ENCODE measurements at regions not wholly inside any gene's neighbourhood (a gene's known extent, or its start where the extent isn't known, plus 50 kb on each side); places are given as distances from the start of the nearest gene placed in this dataset.

DNA sequence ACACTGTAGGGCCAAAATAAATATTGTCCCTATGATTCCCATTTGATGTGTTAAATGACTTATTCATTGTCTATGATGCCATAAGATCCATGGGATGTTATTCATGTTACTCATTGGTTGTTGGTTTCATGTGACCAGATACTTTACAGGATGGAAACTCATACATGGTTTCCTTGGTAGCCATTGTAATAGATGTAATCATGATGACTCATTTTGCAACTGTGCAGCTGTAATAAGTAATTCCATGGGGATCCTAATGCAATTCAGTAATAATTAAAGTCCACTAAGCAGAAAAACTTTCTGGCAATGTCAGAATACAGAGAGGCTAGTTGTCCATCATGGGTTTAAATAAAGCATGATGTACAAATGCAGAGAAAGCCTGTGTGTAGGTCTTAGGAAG, 389.7 kb upstream of the NR3C2 start:
- Histone ChIP-seq H2AFZ (ENCODE audit: low read length) (no peak overlapping the region), H3K4me1 (ENCODE audit: insufficient read depth, low read length) (no peaks in the 10 kb centered on the region), H3K4me2 (ENCODE audit: low read depth, low read length) (no peak overlapping the region), H4K20me1 (ENCODE audit: insufficient read depth, low read length) (no peaks in the 10 kb centered on the region), H3K79me2 (ENCODE audit: insufficient read depth, low read length) (no peaks in the 10 kb centered on the region), H3K27me3 (ENCODE audit: control insufficient read depth in 1 of 2, insufficient read depth in 2 of 2, low read length in 2 of 2) (no peaks in the 10 kb centered on the region), H3K4me3 (replicated peaks in 1 of 3; ENCODE audit: insufficient read depth in 1 of 3, low read depth in 2 of 3, low read length in 3 of 3) (no peak overlapping the region), H3K9ac (ENCODE audit: insufficient read depth, low read depth, low read length) (no peak overlapping the region), H3K27ac (ENCODE audit: extremely low read length, insufficient read depth, low read length) (no peak overlapping the region), H3K36me3 (replicated peaks in 1 of 2; ENCODE audit: control insufficient read depth in 1 of 2, insufficient read depth in 2 of 2, low read length in 2 of 2) (no peaks in the 10 kb centered on the region), H3K9me3 (ENCODE audit: low read length) (peaks cover 46% of the 10 kb centered on the region)
- ChIA-PET CTCF (ENCODE audit: low intra/inter-chr PET ratio, low total read pairs) (no interaction called here), POLR2A (no interaction called here)
- FAIRE-seq (no peak), ATAC-seq (no peak), DNase-seq (ENCODE audit: low spot score) (no peak)
- no peak for TF ChIP-seq DR1 (CRISPR knock-in tag; IDR thresholded peaks at IDR 0.05)
- in situ Hi-C loops (cut with HindIII; ENCODE audit: extremely low pct_ligation_motif_present, low pct_unique_long_range_greater_than_20kb) (no loop called here), intact Hi-C loops (cut with micrococcal nuclease; ENCODE audit: unreplicated experiment) (no loop called here)
- BruUV-seq (replicated peaks), result no TSS peak

GRCh38 chr4:148828291-148828690, 386.1 kb upstream of the NR3C2 start:
- H3K27ac ChIP-seq (ENCODE audit: extremely low read length, insufficient read depth, low read length), result no peak overlapping the region
- DNase-seq (ENCODE audit: low spot score) (no peak), FAIRE-seq (no peak), ATAC-seq (no peak)
- in situ Hi-C loops (cut with HindIII; ENCODE audit: extremely low pct_ligation_motif_present, low pct_unique_long_range_greater_than_20kb), result no loop called here
- H4K20me1 ChIP-seq (ENCODE audit: insufficient read depth, low read length), result no peaks in the 10 kb centered on the region
- no TSS peak for BruUV-seq (replicated peaks)
- no peaks in the 10 kb centered on the region for H3K27me3 ChIP-seq (ENCODE audit: control insufficient read depth in 1 of 2, insufficient read depth in 2 of 2, low read length in 2 of 2)
- no peak overlapping the region for H3K4me3 ChIP-seq (replicated peaks in 1 of 3; ENCODE audit: insufficient read depth in 1 of 3, low read depth in 2 of 3, low read length in 3 of 3)
- CTCF ChIA-PET (ENCODE audit: low intra/inter-chr PET ratio, low total read pairs), result no interaction called here
- H2AFZ ChIP-seq (ENCODE audit: low read length), result no peak overlapping the region
- POLR2A ChIA-PET, result no interaction called here
- H3K79me2 ChIP-seq (ENCODE audit: insufficient read depth, low read length), result no peaks in the 10 kb centered on the region
- peaks cover 25% of the 10 kb centered on the region for H3K9me3 ChIP-seq (ENCODE audit: low read length)
- intact Hi-C loops (cut with micrococcal nuclease; ENCODE audit: unreplicated experiment), result no loop called here
- no peaks in the 10 kb centered on the region for H3K4me1 ChIP-seq (ENCODE audit: insufficient read depth, low read length)
- H3K36me3 ChIP-seq (replicated peaks in 1 of 2; ENCODE audit: control insufficient read depth in 1 of 2, insufficient read depth in 2 of 2, low read length in 2 of 2), result no peaks in the 10 kb centered on the region
- TF ChIP-seq, protein P1, sequence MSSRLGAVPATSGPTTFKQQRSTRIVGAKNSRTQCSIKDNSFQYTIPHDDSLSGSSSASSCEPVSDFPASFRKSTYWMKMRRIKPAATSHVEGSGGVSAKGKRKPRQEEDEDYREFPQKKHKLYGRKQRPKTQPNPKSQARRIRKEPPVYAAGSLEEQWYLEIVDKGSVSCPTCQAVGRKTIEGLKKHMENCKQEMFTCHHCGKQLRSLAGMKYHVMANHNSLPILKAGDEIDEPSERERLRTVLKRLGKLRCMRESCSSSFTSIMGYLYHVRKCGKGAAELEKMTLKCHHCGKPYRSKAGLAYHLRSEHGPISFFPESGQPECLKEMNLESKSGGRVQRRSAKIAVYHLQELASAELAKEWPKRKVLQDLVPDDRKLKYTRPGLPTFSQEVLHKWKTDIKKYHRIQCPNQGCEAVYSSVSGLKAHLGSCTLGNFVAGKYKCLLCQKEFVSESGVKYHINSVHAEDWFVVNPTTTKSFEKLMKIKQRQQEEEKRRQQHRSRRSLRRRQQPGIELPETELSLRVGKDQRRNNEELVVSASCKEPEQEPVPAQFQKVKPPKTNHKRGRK (CRISPR knock-in tag; IDR thresholded peaks at IDR 0.05), result no peak
- TF ChIP-seq MEIS1 (CRISPR knock-in tag; IDR thresholded peaks at IDR 0.05; ENCODE audit: borderline replicate concordance) (no peak), JUNB (CRISPR knock-in tag; IDR thresholded peaks at IDR 0.05; ENCODE audit: borderline replicate concordance) (no peak)
- H3K4me2 ChIP-seq (ENCODE audit: low read depth, low read length), result no peak overlapping the region
- WGBS (ENCODE audit: low lambda C conversion rate), result 1% methylated on average over 3 of the region's 3 CpGs
- H3K9ac ChIP-seq (ENCODE audit: insufficient read depth, low read depth, low read length), result no peak overlapping the region

Data from HepG2 (cell line).